ENCODE measurements at regions not wholly inside any gene's neighbourhood (a gene's known extent, or its start where the extent isn't known, plus 50 kb on each side); places are given as distances from the start of the nearest gene placed in this dataset.

DNA sequence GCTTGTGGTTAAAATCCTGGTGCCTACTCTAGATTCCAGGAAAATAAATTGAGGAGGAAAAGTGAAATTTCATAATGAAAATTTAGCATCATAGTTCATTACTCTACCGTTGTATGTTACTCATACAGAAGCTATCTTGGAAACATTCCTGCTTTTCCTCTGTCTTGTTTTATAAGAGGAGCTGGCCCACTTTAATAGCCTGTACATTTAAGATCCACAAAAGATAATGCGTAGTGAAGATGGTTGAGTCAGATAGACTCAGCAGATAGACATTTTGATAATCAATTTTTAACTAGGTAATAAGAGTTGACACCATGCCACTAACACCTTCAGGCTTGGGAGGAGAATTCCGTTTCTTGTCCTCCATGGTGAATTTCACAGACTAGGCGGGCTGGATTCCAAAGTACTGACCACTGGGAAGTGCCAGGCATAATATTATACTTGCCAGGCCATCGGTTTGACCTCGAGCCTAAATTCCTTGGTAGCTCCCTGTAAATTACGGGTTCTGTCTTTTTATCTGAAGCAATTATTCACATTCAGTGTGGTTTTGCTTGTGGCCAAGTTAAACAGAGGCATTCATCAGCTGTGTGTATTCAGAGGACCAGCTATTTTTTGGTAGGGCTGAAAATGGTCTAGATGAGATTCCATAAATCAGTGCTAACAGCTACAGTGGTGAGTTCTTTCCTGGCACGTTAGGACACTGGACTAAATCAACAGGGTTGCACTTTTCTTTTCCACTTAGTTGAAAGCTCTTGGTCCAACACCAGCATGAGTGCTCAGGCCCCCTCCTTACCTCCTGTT lies 111.9 kb upstream of the KAZN start:
- intact Hi-C loops (cut with micrococcal nuclease): no loop called here

DNA sequence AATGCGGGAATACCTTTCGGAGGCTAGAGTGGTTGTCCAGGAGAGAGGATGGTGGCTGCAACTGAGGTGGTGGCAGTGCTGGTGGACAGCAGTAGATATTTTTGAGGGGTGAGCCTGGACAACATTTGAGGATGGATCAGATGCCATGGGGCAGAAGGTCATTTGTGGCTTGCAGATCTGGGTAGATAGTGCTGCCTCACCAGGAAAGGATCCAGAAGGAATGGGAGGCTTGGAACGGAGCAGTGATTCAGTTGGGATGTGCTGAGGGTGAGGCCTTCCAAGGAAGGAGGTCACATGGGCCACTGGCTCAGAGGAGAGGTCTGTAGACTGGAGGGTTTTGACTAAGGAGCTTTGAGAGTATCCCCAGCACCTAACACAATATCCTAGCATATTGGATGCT lies 110.8 kb upstream of the KAZN start:
- intact Hi-C loops (cut with micrococcal nuclease): no loop called here

DNA sequence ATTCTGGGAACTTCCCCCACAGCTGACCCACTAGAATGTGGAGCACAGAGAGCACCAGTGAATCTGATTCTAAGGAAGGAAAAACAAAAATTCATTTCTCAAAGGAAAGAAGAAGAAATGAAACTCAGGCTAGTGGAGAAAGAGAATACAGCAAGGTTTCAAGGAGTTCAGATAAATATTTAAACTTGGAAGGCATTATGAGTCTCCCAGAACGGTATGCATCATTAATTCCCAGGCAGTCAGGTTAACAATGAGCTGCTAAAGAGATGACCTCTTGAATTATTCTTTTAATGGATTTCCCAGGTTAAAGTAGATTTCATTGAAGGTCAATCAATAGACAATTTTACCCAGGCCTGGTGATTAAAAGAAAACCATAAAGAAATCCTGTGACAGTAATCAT lies 103.6 kb upstream of the KAZN start:
- intact Hi-C loops (cut with micrococcal nuclease): no loop called here

DNA sequence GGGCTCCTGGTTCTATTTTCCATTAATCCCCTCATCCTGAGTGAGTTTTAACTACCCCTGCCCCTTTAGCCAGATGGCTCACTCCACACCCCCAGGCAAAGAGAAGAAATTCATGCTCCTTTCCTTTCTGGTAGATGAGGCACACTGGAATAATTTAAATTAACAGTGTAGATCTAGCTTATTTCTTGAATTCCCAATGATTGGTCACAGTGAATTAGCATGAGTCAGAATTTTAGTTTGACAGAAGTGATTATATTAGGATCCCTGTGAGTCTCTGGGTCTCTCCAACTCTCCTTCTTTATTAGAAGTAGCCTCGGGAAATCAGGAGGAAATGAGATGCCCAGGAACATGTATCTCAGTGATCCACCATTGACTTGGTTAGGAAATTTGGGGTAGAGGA lies 103.1 kb upstream of the KAZN start:
- intact Hi-C loops (cut with micrococcal nuclease): no loop called here

DNA sequence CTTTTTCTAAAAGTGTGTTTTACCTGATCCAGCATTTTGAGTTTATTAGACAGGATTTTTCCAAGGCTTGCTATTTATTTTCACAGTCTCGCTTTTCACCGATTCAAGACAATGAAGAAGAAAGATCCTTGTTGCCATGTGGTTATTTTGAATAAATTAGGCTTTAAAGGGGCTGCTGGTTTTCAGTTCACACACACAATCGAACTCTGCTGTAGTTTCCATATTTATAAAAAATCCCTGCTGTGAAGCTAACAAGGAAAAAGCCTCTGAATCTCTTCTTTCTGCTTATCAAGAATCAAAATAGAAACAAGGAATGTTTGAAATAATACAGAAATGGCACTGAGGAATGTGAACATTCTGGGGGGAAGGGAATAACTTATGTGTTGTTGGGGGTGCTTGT lies 102.5 kb upstream of the KAZN start:
- intact Hi-C loops (cut with micrococcal nuclease): no loop called here

DNA sequence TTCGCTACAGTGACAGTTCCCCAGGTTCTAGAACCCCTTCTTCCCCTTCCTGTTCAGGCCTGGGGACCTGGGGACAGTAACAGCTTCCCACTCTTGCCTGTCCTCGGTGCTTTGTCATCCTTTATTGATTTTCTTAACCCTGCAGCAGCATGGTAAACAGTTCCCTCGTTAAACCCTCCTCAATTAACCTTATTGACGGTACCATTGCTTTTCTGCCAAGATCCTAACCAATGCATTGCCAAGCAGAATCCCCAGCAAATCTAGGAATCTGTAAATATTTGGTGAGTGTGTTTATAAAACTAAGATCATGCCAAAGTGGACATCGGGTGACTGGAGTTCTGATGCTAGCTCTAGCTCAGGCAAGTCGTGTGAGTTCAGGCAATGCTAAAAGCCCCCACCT lies 99.6 kb upstream of the KAZN start:
- intact Hi-C loops (cut with micrococcal nuclease): no loop called here

DNA sequence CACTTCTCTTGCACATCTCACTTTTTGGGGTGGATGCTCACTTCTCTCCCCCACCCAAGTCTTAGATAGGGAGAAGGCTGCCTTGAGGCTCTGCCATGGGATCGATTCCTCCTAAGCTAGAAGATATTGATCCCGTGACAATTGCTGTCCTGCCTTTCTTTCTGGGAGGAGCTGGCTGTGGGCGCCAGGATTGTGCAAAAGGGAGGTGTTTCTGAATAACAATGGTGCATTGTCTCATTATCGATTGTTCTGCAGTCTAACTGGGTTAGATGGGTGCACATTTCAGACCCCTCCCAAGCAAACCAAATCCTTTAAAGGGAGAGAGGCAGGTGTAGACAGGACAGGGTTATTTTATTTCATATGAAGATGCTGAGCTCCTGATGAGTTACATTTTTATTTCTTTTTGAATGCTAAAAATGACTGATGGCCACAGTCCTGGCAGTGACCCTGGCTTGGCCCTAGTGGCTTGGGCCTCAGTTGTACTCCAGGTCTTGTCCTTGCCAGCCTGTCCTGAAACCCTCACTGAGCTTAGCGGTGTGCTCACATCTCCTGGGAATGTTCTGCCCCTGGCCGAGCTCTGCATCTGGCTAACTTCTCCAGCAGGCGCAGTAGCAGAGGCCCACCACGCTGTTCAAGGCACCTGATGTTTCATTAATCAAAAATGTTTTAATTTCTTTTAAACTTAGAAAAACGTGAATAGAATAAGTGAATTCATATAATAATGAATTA lies 99.0 kb upstream of the KAZN start:
- intact Hi-C loops (cut with micrococcal nuclease): no loop called here

DNA sequence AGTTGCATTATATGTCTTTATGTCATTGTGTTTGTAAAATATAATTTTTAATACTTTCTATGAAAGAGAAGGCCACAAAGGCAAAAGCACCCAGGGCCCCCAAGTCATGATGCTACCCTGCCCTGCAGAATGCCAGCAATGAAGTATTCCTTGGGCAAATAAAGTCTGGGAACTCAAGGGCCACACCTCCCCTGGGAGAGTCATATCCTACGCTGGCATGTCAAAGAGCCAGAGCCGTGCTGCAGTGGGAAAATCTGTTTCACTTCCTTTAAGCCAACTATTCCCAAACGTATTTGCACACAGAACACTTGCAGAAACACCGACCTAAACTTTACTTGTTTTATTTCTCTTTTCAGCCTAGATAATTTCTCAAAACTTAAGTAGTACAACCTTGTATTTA lies 98.4 kb upstream of the KAZN start:
- intact Hi-C loops (cut with micrococcal nuclease): no loop called here

DNA sequence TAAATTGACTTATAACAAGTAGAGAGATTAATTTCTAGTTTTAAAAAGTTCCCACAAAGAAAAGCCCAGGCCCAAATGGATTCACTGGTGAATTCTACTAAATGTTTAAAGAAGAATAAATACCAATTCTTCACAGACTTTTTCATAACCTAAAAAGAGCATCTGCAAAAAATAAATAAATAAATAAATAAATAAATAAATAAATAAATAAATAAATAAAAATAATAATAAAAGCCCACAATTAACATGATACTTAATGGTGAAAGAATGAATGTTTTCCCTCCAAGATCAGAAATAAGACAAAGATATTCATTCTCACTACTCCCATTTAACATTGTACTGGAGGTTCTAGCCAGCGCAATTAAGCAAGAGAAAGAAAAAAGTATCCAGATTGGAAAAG lies 97.6 kb upstream of the KAZN start:
- intact Hi-C loops (cut with micrococcal nuclease): no loop called here

DNA sequence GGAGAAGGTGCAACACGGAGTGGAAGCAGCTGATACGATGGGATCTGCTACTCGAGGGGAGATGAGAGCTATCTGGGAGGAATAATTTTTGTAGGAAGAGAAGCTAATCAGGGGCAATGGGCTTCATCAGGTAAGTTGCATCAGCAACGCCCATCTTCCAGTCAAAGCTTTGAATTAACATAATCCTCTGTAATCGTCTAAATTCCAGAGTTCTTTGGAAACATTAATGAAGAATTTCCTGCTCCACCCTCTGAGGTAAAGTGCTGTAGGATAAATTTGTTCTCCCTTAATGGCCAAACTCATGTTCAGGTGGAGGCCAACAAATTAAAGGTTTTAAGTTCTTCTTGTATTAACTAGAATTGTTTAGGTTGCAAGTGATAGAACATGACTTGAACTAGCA lies 94.0 kb upstream of the KAZN start:
- intact Hi-C loops (cut with micrococcal nuclease): no loop called here

DNA sequence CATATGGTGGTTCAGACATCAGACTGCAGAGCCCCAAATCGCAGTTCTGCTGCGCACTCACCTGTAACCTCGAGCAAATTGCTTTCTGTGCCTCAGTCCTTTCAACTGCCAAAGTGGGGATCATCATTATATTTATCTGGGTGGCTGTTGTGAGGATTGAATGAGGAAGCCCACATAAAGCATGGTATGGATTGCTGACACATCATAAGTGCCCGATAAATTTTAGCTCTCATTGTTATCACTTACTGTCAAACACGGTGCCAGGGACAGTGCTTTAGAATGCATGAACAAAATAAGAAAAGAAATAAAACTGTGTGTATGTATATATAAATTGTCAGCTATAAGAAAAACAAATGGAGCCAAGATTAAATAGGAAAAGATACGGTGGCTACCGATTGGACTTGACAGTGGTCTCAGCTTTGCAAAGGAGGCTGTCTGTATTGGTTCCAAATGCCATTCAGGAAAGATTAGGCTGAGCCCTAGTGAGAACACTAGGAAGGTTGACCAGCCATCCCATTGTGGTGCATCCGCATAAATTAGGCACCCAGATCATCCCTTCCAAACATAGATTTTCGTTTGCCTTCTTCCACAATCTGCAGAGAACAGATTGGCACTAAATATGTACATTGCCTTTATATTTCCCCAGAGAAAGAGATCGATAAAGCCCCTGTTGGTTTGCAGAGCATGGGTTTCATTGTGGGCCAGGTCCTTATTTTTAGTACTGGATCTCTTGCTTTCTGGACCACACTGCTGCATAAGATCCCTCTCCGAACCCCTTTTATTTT lies 91.8 kb upstream of the KAZN start:
- intact Hi-C loops (cut with micrococcal nuclease): no loop called here

DNA sequence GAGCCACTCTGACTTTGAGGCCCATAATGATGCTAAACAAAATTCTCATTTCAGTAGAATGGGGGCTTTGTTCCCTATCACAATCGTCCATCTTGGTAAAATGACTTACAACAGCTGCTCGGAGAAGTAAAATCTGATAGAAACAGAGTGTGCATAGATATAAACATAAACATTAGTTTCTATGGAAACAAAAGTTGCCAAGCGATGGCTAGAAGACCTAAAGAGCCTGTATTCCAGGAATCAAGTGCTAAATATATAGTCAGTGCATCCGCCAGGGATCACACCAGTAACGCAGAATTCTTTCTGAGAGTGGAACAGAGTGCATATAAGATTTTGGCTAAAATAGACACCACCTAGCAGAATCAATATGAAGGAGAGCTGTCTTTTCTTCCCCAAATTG lies 91.2 kb upstream of the KAZN start:
- intact Hi-C loops (cut with micrococcal nuclease): no loop called here

DNA sequence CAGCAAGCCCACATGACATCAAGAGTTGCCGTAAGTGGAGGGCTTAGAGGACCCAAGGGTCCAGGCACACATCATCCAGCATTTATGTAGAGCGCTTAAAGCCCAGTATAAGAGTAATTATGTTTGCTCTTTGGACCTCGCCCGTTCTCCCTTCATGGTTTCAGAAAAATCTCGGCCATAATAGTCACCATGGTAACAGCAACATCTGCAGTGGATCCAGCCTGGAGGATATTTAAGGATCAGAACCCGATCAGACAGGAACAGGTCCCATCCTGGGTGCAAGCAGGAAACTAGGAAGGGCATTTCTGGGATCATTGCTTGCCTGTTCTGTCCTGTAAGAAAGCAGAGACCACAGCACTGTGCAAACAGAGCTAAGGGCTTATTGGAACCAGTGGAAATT lies 89.9 kb upstream of the KAZN start:
- intact Hi-C loops (cut with micrococcal nuclease): no loop called here

DNA sequence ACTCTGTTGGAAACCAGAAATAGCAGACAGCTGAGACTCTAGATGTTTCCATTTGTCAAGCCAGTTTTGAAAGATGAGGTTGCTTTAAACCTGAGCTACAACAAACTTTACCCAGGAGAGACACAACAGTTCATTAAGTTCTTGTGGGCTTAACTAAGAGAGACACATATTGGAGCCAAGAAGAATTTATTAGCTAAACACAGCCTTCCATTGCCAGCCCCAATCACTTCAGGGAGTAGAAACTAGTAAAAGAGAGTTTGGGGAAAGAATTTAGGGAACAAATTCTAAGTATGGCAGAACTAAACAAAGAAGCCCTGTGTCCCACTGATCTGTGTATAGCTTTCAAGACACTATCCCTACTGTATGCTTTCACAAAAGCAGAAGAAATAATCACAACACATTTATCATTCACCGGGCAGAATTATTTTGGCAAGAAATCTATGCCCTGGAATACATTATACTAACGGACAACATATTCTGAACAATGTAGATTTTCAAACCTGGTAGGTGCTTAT lies 87.3 kb upstream of the KAZN start:
- intact Hi-C loops (cut with micrococcal nuclease): no loop called here

DNA sequence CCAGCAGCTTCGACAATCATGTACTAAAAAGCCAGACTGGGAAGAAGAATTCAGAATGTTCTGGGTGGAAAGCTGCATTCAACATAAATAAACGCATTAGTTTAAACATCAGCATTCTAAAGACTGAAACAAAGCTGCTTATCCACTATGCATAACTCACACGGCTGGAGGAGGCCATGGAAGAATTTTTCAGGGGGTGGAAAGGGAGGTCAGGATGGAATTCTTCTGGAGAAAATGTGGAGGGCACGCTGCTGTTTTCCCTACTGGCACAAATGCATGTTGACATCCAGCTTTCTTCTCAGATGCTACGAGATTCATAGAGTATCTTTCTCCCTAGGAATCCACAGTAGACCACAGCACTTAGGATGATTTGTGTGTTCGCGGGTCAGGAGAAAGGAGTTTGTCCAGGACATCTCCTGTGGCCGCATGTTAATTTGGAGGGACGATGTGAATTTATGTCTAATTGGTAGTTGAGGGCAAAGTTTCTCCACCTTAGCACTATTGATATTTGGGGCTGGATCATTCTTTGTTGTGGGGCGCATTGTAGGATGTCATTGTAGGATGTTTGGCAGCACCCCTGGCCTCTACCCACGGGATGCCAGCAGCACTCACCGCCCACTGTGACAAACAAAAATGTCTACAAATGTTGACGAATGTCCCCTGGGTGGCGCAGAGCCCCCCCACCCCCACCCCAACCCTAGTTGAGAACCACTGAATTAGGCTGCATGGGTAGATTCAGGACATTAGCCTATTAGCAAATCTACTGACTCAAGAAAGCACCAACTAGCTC lies 86.5 kb upstream of the KAZN start:
- intact Hi-C loops (cut with micrococcal nuclease): no loop called here

DNA sequence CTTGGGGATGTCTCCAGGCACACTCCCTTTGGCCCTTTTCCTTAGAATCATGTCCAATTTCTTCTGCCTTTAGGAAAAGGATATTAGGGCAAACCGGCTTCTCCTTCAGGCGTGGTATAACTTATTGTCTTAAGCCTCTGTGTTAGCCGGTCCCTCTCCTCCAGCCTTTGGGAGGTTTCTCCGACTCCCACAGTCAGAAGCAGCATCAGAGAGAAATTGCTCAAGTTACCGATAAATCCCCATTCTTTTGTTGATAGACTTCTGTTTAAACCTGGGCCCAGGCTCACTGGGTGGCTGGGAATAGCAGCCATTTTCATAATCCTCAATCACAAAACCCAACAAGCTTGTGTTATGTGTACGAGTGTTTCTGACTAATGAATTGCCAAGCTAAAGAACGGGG lies 85.4 kb upstream of the KAZN start:
- intact Hi-C loops (cut with micrococcal nuclease): no loop called here

DNA sequence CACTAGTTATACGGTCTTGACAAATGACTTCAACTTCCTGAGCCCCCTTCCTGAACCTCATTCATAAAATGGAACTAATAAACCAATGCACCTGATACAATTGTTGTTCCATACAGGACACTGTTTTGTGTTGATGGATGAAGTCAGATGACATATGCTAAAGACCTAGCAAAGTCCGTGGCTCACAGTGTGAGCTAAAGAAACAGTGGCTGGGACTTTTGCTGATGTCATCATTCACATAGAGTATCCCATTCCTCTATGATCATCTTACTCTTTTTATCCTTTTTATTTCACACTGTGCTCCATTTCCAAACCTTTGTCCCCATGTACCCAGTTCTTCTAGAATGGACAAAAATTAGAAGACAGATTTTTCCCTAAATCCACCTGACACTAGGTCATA lies 83.7 kb upstream of the KAZN start:
- intact Hi-C loops (cut with micrococcal nuclease): no loop called here

DNA sequence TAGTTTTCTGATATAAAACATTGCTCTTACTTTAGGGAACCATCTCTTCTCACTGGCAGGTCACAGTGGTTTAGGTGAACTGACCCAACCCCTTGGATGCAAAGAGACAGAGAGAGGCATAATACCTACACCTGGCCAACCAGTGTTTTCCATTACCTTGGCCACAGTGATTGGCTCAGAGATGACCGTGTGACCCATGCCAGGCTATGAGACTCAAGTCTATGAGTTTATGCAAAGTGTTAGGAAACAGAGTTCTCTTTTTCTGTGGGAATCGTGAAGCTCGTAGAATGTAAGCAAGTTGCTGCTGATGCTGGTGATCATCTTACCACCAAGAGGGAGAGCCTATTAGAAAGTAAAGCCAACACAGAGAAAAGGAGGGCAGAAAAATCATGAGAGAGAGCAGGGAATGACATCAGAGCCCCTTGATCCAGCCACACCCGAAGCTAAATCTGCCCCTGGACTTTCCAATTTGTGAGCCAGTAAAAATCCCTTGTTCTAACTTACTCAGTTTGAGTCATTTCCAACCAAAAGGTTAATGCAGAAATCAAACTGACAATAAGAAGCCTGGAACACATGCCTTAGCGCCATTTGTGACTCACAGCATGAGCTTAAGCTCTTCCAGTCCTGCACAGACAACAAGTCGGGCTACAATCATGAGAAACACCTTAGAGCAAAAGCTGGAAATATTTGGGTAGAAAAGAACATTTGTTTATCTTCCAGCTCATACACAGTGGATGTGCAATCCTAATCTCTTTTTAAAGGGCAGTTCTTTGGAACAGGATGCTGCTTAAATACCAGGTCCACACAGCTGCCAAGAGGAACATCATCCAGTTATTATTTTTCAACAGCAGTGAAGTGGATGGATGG lies 81.3 kb upstream of the KAZN start:
- intact Hi-C loops (cut with micrococcal nuclease): no loop called here

DNA sequence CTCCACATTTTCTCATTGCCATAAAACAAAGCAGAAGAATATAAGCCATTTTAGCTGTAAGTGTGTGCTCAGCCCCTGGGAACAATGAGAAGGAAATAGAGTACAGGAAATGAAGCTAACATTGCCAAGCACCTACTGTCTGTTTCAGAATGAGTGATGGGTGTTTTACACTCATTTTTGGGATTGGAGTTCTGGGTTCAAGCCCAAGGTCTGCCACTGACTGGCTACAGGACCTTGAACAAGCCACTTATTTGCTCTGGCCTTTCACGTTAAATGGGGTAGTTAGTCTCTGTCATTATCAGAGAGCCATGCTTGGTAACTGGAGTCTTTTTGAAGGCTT lies 80.7 kb upstream of the KAZN start:
- intact Hi-C loops (cut with micrococcal nuclease): no loop called here

DNA sequence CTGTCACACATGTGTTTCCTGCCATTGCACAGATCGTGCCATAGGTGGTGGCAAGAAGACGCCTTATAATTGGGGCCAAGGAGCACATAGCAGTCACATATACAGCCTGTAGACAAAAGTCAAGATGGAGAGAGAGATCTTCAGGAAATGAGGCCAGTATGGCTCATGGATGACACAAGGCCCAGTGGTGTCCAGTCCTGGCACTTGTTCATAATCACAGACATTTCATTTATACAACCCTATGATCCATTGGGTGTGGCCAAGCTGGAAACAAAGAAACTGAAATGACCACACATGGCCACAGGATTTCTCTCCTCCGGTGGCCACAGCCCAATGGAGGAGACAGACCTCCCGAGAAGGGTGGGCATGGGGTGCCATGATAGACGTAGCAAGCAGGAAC lies 78.5 kb upstream of the KAZN start:
- intact Hi-C loops (cut with micrococcal nuclease): no loop called here

Data from T-helper 2 cell treated with Interferon-gamma antibody and Interleukin-4, amounts not matched to agents 100 ng/mL and 5 ng/mL, for 36 hours (primary cell).